AG04450 (cell line): ENCODE measurements at regions not wholly inside any gene's neighbourhood (a gene's known extent, or its start where the extent isn't known, plus 50 kb on each side); places are given as distances from the start of the nearest gene placed in this dataset.

Experiments used
- CTCF ChIA-PET: fragments of 300-600, 350-600 bp; formaldehyde crosslinking; extraction: SDS; loops from one replicate; lab custom pipeline; 2022; ENCODE audit warnings: antibody characterized with exemption, inconsistent platforms; lab: Charles Lee
- POLR2A ChIA-PET: fragments of 350-600 bp; formaldehyde crosslinking; extraction: SDS; loops from one replicate; lab custom pipeline; 2021; ENCODE audit warnings: antibody characterized with exemption, inconsistent platforms; lab: Yijun Ruan, JAX
- DNase-seq: peaks from one replicate; pipeline ENCODE4 v3.0.0-alpha.2; 2011; ENCODE audit warnings: low read depth, low spot score
- H3K27ac ChIP-seq: one replicate; pipeline ENCODE4 v1.5.1; 2012; ENCODE audit warnings: low read depth, low read length, control low read depth
- H3K27me3 ChIP-seq: one replicate; pipeline ENCODE4 v1.6.0; 2012; ENCODE audit warnings: low read length; ENCODE audit not compliant: control insufficient read depth, insufficient read depth
- H3K4me3 ChIP-seq: 2 replicates; pipeline ENCODE4 v1.5.1; 2011; ENCODE audit warnings: mild to moderate bottlenecking, low read depth, low read length, control low read depth
- H3K9me3 ChIP-seq: 2 replicates; pipeline ENCODE4 v1.5.1; 2012; ENCODE audit warnings: low read length; ENCODE audit not compliant: control insufficient read depth, insufficient read depth
- TF ChIP-seq, protein P1 (sequence below): IDR thresholded peaks from 2 replicates; pipeline ENCODE4 v1.5.1; 2011; ENCODE audit warnings: low read depth, low read length, control low read depth, inconsistent platforms

GRCh38 chr1:30650968-30651320, 72.4 kb downstream of the MATN1 start:
- Histone ChIP-seq H3K27ac (no peak overlapping the region), H3K9me3 (peaks cover 16% of the 10 kb centered on the region), H3K4me3 (no peak overlapping the region), H3K27me3 (peaks cover 9% of the 10 kb centered on the region)
- DNase-seq = no peak
- POLR2A ChIA-PET = no interaction called here
- CTCF ChIA-PET = no interaction called here
- TF ChIP-seq, protein P1, sequence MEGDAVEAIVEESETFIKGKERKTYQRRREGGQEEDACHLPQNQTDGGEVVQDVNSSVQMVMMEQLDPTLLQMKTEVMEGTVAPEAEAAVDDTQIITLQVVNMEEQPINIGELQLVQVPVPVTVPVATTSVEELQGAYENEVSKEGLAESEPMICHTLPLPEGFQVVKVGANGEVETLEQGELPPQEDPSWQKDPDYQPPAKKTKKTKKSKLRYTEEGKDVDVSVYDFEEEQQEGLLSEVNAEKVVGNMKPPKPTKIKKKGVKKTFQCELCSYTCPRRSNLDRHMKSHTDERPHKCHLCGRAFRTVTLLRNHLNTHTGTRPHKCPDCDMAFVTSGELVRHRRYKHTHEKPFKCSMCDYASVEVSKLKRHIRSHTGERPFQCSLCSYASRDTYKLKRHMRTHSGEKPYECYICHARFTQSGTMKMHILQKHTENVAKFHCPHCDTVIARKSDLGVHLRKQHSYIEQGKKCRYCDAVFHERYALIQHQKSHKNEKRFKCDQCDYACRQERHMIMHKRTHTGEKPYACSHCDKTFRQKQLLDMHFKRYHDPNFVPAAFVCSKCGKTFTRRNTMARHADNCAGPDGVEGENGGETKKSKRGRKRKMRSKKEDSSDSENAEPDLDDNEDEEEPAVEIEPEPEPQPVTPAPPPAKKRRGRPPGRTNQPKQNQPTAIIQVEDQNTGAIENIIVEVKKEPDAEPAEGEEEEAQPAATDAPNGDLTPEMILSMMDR = no peak

DNA sequence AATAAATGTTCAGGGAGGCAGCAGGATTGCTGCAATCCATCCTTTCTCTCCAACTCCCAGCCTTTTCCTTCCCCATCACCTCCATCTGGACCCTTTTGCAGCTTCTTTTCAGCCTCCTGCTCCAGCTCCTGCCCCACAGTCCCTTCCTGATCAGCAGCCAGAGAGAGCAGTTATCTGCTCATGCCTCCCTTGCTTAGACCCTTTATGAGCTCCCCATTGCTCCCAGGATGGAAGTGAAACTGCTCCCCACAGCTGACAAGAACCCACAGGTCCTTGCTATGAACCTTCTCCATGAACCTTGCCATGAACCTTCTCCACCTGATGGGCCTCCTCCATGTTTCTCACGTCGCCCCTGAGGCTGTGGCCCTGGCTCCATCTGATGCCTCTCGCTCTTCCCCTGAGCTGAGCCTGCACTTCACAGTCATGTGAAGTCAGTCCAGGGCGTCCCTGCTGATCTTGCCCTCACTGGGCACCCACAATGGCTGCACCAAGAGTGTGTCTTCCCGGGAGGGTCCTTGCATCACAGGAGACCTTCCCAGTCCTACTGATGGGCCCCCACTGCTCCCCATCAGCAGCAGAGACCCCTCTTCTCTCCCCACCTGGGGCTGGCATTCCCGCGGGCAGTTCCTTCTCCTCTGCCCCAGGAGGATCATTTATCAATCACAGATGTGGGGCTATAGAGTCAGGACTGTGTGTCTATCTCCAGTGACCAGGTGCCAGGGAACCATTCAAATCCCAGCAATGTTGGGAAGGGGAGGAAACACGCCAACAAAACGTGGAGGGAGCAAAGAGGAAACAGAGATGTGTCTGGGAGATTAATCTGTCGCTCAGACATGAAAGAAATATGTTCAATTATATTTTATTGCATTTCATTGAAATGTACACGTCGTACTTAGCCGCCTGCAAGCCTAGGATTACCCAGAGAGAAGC, 73.1 kb downstream of the MATN1 start:
- H3K4me3 ChIP-seq = no peak overlapping the region
- no peak for DNase-seq
- no peak overlapping the region for H3K27ac ChIP-seq
- TF ChIP-seq, protein P1 = no peak
- ChIA-PET POLR2A (no interaction called here), CTCF (no interaction called here)
- peaks cover 11% of the 10 kb centered on the region for H3K9me3 ChIP-seq
- H3K27me3 ChIP-seq = peaks cover 9% of the 10 kb centered on the region

DNA sequence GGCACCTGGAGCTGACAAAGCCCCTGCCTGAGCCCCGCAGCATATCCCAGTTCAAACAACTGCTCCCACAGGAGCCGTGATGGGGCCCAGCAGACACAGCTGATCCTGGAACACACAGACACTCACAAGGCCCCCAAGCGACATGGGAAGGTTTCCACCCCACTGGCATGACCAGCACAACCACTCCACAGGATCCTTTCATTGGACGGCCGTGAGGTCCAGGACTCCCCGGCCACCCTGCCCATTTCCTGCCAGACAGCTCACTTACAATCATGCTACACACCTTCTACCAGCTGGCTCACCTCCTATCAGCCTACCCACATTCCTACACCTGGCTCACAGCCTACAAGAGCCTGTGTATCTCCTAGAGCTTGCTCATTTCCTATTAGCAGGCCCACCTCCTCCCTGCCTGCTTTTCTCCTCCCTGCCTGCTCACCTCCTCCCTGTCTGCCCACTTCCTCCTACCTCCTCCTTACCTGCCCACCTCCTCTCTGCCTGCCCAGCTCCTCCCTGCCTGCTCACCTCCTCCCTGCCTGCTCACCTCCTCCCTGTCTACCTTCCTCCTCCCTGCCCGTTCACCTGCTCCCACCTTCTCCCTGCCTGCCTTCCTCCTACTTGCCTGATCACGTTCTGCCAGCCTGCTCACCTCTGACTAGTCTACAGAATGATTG, 73.9 kb downstream of the MATN1 start:
- H3K4me3 ChIP-seq = no peak overlapping the region
- H3K27ac ChIP-seq = no peak overlapping the region
- TF ChIP-seq, protein P1 = no peak
- H3K9me3 ChIP-seq = peaks cover 5% of the 10 kb centered on the region; the same call in 1 of the 2 replicates
- peaks cover 9% of the 10 kb centered on the region for H3K27me3 ChIP-seq
- no peak for DNase-seq
- CTCF ChIA-PET = no interaction called here
- POLR2A ChIA-PET = no interaction called here

GRCh38 chr1:30648408-30649000, 74.9 kb downstream of the MATN1 start:
- ChIA-PET POLR2A (no interaction called here), CTCF (no interaction called here)
- TF ChIP-seq, protein P1 = no peak
- no peak overlapping the region for H3K4me3 ChIP-seq
- no peak overlapping the region for H3K27ac ChIP-seq
- no peak for DNase-seq
- no peaks in the 10 kb centered on the region for H3K9me3 ChIP-seq
- H3K27me3 ChIP-seq = peaks cover 9% of the 10 kb centered on the region

DNA sequence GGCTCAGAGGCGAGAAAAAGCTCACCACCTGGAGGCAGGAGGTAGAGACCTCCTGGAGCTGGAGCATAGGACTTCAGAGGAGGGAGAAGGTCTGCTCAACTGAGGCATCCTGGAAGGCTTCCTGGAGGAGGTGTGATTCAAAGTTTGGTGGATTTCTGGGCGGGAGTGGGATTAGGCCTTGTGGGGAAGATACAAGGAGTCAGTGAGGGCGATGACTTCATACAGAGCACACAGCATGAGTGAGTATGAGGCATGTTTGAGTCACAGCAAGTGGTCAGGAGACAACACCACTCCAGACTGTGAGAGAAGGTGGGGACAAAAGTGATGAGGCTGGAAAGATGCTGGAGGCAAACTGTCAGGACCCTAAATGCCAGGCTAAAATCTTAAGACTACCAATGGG, 77.6 kb downstream of the MATN1 start:
- TF ChIP-seq, protein P1 = no peak
- Histone ChIP-seq H3K27ac (no peak overlapping the region), H3K4me3 (no peak overlapping the region), H3K27me3 (peaks cover 11% of the 10 kb centered on the region), H3K9me3 (no peaks in the 10 kb centered on the region)
- ChIA-PET CTCF (no interaction called here), POLR2A (no interaction called here)
- no peak for DNase-seq
